Epithelial cell of proximal tubule (primary cell): ENCODE measurements at regions not wholly inside any gene's neighbourhood (a gene's known extent, or its start where the extent isn't known, plus 50 kb on each side); places are given as distances from the start of the nearest gene placed in this dataset.
A peak's percentile ranks its signal among the peaks of the same experiment; 100 is the strongest.

ENCODE experiments used
- DNase-seq: peaks from one replicate; pipeline ENCODE4 v3.0.0-alpha.2; 2011; ENCODE audit warnings: low read depth
- H3K4me3 ChIP-seq: 2 replicates; pipeline ENCODE4 v1.5.1; 2011; ENCODE audit warnings: low read depth, mild to moderate bottlenecking, low read length
- TF ChIP-seq, protein P1 (sequence below): conservative IDR thresholded peaks from 2 replicates; pipeline ENCODE4 v1.5.1; 2012; ENCODE audit warnings: low read depth, mild to moderate bottlenecking, low read length

DNA sequence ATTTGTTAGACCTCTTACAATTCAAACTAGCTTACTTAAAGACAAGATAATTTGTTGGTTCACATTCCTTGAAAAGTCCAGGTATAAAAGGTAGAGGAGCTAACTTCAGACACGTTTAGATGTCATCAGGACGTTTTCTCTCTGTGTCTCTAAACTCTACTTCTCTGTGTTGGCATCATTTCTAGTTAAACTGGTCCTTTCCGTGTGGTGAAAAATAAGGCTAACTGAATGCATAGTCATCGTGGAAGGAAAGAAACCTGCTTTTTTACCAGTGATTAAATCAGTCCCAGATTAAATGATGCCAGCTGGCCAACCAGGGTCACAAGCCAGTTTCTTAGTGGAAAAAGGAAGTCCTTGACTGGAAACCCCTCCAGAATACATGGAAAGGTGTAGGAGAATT, 168.4 kb upstream of the AHI1 start:
- no peak for DNase-seq

DNA sequence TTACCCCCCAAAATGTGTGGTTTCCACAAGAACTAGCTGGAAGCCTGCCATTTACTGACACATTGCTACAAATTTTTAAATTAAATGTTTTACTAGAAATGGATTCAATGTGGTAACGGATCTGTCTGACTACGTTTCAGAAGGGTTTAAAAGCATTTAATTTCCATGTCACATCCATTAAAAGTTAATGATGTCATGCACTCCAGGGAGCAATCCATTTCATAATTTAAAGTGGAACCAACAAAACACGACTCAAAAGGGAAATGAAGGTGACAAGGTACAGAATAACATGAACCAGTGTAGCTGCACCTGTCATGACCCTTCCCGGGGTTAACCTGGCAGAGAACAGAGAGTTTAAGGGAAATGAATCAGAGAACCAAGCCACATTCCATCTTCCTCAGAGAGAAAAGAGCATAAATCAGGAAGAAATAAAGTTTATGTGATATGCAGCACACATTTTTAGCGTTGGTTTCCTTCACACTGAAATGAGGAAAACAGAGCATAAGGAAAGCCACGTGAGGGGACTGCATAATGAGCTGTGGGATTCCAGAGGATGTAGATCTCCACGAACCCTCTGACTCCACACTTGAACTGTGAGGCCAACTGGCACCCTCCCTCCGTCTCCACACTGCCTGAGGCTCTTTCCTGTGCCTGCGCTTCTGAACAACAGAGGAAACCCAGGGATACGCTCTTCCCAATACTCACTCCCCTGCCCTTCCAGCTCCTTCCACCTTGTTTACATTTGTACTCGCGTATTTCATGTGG, 170.3 kb upstream of the AHI1 start:
- TF ChIP-seq, protein P1, sequence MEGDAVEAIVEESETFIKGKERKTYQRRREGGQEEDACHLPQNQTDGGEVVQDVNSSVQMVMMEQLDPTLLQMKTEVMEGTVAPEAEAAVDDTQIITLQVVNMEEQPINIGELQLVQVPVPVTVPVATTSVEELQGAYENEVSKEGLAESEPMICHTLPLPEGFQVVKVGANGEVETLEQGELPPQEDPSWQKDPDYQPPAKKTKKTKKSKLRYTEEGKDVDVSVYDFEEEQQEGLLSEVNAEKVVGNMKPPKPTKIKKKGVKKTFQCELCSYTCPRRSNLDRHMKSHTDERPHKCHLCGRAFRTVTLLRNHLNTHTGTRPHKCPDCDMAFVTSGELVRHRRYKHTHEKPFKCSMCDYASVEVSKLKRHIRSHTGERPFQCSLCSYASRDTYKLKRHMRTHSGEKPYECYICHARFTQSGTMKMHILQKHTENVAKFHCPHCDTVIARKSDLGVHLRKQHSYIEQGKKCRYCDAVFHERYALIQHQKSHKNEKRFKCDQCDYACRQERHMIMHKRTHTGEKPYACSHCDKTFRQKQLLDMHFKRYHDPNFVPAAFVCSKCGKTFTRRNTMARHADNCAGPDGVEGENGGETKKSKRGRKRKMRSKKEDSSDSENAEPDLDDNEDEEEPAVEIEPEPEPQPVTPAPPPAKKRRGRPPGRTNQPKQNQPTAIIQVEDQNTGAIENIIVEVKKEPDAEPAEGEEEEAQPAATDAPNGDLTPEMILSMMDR, result no peak
- DNase-seq, result no peak
- H3K4me3 ChIP-seq, result no peak overlapping the region

More for the DNA sequence above, 168.4 kb upstream of the AHI1 start:
- TF ChIP-seq, protein P1, result no peak
- no peak overlapping the region for H3K4me3 ChIP-seq

DNA sequence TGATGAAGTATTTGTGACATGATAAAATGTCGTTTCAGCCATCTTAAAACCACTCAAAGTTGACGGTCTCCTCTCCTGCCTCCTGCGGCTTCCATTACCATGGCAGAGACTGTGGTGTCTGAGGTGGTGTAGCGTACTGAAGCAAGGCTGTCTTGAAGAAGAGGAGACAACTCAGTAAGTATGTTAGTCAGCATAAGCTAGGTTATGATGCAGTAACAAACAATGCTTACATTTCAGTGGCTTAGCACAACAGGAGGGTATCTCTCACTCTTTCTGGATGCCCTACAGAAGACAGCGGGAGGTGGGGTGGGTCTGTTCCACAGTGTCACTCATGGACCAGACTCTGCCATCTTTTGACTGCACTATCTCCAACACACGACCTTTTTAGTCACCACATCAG, 174.7 kb upstream of the AHI1 start:
- no peak overlapping the region for H3K4me3 ChIP-seq
- TF ChIP-seq, protein P1, result no peak
- DNase-seq, result no peak

DNA sequence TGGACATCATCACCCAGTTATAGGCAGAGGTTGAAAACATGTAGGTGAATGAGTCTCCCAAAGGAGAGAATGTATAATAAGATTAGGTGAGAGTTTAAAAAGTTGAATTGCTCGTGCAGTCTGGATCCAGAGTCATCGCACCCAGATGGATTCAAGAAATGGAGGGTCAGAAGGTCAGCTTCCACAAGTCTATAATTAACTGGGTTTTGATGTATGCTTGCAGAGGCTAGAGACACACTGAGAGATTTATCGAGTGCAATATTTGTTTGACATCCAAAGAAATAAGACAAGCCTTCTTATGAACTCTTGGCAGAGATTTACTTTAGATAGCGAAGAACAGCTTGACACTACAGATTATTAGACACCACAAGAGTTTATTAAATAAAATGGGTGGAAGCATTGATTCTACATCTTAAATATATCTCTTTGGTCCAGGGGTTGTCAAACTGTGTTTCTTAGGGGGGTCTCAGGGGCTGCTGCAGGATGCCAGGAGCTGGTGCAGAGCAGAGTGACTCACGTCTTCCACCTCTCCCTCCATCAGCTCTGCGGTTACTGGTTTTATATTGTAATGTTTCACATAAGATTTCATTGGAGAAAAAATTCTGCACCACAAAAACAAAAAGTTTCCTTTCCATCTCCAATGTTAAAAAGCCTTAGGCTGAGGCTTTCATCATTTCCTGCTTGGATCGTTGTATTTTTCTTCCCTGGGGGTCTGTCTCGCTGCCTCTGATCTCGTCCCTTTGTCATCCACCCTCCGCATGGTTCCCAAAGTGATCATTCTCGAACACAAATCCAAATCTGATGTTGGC, 176.2 kb upstream of the AHI1 start:
- DNase-seq, result no peak
- TF ChIP-seq, protein P1, result no peak
- H3K4me3 ChIP-seq, result no peak overlapping the region

DNA sequence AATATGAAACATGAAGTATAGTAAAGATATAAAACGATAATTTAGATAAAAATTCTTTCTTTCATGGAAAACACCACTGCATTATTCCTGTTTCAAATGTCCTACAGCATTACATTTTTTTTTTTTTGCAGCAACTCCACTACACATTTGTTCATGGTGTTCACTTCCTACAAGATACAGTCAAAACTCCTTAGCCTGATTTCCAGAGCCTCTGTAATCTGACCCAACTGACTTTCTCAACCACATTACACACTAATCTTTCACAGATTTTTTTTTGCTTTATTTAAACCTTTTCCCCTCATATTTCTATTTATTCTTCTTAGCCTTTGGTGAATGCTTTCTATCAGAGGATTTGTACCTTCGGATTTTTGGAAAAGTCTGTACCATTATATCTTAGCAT, 176.5 kb upstream of the PDE7B start:
- DNase-seq, result no peak
- TF ChIP-seq, protein P1, result no peak
- no peak overlapping the region for H3K4me3 ChIP-seq

DNA sequence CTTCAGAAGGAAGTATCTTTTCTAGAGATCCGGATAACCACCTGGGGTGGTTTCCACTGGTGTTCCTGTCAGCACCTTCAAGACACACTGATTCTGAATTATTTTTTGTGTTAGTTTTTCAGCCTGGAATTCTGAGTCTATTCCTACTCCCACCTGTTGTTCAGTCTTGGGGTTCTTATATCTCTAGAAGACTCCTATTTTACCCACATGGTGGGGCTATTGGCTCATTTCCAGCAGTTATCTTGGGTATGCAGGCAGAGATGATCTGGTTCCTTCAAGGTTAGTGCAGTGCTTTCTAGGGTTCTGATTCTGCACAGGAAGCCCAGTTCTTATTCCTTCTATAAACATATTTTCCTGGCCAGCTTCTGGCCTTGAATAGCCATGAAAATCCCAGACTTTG, 175.6 kb upstream of the PDE7B start:
- no peak overlapping the region for H3K4me3 ChIP-seq
- DNase-seq, result no peak
- TF ChIP-seq, protein P1, result peak; percentile 67
